ENCODE measurements at regions not wholly inside any gene's neighbourhood (a gene's known extent, or its start where the extent isn't known, plus 50 kb on each side); places are given as distances from the start of the nearest gene placed in this dataset.
A peak's percentile ranks its signal among the peaks of the same experiment; 100 is the strongest.

DNA sequence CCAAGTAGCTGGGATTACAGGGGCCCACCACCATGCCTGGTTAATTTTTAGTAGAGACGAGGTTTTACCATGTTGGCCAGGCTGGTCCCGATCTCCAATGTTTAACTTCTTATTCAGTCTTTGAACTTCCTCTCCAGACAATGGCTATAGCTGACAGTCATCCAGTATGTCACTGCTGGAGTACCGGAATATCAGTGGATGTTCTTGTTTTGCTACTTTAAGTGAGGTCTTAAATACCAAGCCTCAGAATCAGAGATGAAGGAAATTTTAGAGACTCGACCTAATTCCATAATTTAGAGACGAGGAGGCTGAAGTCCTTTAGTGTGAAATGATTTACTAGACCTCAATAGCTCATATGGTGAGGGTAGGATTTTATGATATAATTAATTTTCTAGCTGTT, 294.8 kb upstream of the KLF6 start:
- Mint-ChIP-seq H3K27me3 (ENCODE audit: low read depth) (no peaks in the 10 kb centered on the region), H3K4me1 (peaks cover 16% of the 10 kb centered on the region), H3K9me3 (peaks cover 9% of the 10 kb centered on the region), H3K27ac (no peak overlapping the region), H3K4me3 (no peak overlapping the region), H3K36me3 (0 out of 2 replicates have a peak, but pooled peaks cover 6% of the 10 kb centered on the region)
- TF ChIP-seq, protein P1, sequence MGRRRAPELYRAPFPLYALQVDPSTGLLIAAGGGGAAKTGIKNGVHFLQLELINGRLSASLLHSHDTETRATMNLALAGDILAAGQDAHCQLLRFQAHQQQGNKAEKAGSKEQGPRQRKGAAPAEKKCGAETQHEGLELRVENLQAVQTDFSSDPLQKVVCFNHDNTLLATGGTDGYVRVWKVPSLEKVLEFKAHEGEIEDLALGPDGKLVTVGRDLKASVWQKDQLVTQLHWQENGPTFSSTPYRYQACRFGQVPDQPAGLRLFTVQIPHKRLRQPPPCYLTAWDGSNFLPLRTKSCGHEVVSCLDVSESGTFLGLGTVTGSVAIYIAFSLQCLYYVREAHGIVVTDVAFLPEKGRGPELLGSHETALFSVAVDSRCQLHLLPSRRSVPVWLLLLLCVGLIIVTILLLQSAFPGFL (CRISPR knock-in tag; IDR thresholded peaks at IDR 0.05; ENCODE audit: borderline replicate concordance) = no peak
- TF ChIP-seq, protein P2, sequence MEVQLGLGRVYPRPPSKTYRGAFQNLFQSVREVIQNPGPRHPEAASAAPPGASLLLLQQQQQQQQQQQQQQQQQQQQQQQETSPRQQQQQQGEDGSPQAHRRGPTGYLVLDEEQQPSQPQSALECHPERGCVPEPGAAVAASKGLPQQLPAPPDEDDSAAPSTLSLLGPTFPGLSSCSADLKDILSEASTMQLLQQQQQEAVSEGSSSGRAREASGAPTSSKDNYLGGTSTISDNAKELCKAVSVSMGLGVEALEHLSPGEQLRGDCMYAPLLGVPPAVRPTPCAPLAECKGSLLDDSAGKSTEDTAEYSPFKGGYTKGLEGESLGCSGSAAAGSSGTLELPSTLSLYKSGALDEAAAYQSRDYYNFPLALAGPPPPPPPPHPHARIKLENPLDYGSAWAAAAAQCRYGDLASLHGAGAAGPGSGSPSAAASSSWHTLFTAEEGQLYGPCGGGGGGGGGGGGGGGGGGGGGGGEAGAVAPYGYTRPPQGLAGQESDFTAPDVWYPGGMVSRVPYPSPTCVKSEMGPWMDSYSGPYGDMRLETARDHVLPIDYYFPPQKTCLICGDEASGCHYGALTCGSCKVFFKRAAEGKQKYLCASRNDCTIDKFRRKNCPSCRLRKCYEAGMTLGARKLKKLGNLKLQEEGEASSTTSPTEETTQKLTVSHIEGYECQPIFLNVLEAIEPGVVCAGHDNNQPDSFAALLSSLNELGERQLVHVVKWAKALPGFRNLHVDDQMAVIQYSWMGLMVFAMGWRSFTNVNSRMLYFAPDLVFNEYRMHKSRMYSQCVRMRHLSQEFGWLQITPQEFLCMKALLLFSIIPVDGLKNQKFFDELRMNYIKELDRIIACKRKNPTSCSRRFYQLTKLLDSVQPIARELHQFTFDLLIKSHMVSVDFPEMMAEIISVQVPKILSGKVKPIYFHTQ (CRISPR knock-in tag; IDR thresholded peaks at IDR 0.05) = no peak
- TF ChIP-seq, protein P3, sequence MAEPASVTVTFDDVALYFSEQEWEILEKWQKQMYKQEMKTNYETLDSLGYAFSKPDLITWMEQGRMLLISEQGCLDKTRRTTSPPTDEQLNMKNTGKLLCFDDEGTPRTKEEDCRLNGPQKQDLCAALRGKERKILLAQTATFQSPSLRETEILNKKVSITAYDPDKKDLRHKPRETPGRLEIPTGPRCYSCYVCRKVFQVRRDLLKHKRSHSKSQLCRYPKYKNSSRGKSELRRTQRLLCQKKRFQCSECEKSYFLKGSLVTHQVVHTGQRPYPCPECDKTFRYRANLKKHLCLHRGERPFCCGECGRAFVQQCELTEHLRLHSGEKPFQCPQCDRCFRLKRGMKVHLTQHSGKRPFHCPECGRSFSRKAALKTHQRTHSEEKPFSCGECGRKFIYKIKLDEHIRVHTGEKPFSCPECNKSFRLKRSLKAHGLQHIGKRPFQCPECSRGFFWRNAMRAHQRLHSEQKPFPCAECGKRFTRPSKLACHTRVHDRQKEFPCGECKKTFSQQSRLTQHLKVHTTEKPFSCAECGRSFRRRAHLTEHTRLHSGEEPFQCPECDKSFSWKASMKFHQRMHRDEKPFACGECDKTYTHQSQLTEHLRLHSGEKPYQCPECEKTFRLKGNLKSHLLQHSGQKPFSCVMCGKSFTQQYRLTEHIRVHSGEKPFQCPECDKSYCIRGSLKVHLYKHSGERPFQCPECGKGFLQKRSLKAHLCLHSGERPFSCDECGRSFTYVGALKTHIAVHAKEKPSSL (CRISPR knock-in tag; conservative IDR thresholded peaks at IDR 0.05) = no peak
- no peak for TF ChIP-seq MYBL2 (CRISPR knock-in tag; IDR thresholded peaks at IDR 0.05)
- no peak for TF ChIP-seq JAZF1 (CRISPR knock-in tag; IDR thresholded peaks at IDR 0.05)
- TF ChIP-seq, protein P4, sequence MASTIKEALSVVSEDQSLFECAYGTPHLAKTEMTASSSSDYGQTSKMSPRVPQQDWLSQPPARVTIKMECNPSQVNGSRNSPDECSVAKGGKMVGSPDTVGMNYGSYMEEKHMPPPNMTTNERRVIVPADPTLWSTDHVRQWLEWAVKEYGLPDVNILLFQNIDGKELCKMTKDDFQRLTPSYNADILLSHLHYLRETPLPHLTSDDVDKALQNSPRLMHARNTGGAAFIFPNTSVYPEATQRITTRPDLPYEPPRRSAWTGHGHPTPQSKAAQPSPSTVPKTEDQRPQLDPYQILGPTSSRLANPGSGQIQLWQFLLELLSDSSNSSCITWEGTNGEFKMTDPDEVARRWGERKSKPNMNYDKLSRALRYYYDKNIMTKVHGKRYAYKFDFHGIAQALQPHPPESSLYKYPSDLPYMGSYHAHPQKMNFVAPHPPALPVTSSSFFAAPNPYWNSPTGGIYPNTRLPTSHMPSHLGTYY (CRISPR knock-in tag; IDR thresholded peaks at IDR 0.05) = no peak
- no peak for TF ChIP-seq ZMAT4 (CRISPR knock-in tag; IDR thresholded peaks at IDR 0.05)
- TF ChIP-seq TEAD1 (CRISPR knock-in tag; IDR thresholded peaks at IDR 0.05) = no peak
- TF ChIP-seq RORB (CRISPR knock-in tag; IDR thresholded peaks at IDR 0.05) = no peak
- TF ChIP-seq TCF7 (CRISPR knock-in tag; IDR thresholded peaks at IDR 0.05; ENCODE audit: low read depth) = no peak
- TF ChIP-seq, protein P5, sequence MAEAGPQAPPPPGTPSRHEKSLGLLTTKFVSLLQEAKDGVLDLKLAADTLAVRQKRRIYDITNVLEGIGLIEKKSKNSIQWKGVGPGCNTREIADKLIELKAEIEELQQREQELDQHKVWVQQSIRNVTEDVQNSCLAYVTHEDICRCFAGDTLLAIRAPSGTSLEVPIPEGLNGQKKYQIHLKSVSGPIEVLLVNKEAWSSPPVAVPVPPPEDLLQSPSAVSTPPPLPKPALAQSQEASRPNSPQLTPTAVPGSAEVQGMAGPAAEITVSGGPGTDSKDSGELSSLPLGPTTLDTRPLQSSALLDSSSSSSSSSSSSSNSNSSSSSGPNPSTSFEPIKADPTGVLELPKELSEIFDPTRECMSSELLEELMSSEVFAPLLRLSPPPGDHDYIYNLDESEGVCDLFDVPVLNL (CRISPR knock-in tag; IDR thresholded peaks at IDR 0.05; ENCODE audit: borderline replicate concordance, low read depth) = no peak
- no peak for TF ChIP-seq NR1H2 (CRISPR knock-in tag; IDR thresholded peaks at IDR 0.05)
- TF ChIP-seq NFATC4 (CRISPR knock-in tag; IDR thresholded peaks at IDR 0.05) = no peak
- TF ChIP-seq EMX1 (CRISPR knock-in tag; IDR thresholded peaks at IDR 0.05) = no peak
- DNase-seq (ENCODE audit: low spot score) = no peak
- no peak for ATAC-seq
- CTCF ChIA-PET = no interaction called here
- POLR2A ChIA-PET = interaction anchor here (1.0 kb wide), 1 partner anchor 295 kb away, joined by 3 read pairs; the partner anchor contains the start of gene KLF6

GRCh38 chr10:4077804-4078203, 292.8 kb upstream of the KLF6 start:
- no peak overlapping the region for H3K4me3 Mint-ChIP-seq
- H3K9me3 Mint-ChIP-seq = peaks cover 13% of the 10 kb centered on the region
- no peak overlapping the region for H3K27ac Mint-ChIP-seq
- H3K27me3 Mint-ChIP-seq (ENCODE audit: low read depth) = no peaks in the 10 kb centered on the region
- POLR2A ChIA-PET = no interaction called here
- CTCF ChIA-PET = no interaction called here
- peaks cover 7% of the 10 kb centered on the region for H3K4me1 Mint-ChIP-seq
- DNase-seq (ENCODE audit: low spot score) (no peak), ATAC-seq (no peak)
- 0 out of 2 replicates have a peak, but pooled peaks cover 6% of the 10 kb centered on the region for H3K36me3 Mint-ChIP-seq
- TF ChIP-seq ZNF512 (CRISPR knock-in tag; IDR thresholded peaks at IDR 0.05; ENCODE audit: borderline replicate concordance) = peak; percentile 77; the same call in 1 of the 2 replicates
- no peak for TF ChIP-seq ESRRA (CRISPR knock-in tag; IDR thresholded peaks at IDR 0.05; ENCODE audit: borderline replicate concordance)
- TF ChIP-seq ZBTB21 (CRISPR knock-in tag; IDR thresholded peaks at IDR 0.05; ENCODE audit: borderline replicate concordance) = no peak
